Liver (tissue), 7 donors: ENCODE measurements at regions not wholly inside any gene's neighbourhood (a gene's known extent, or its start where the extent isn't known, plus 50 kb on each side); places are given as distances from the start of the nearest gene placed in this dataset.

Experiments used
- DNase-seq: peaks from one replicate; pipeline ENCODE4 v3.0.0-alpha.2; 2017; ENCODE audit warnings: low spot score
- H3K27ac ChIP-seq, 2 donors: one replicate each; pipeline ENCODE4 v1.7.0; 2013; ENCODE audit warnings: inconsistent platforms in 2 of 2, low read length in 2 of 2, control low read depth in 1 of 2, low read depth in 1 of 2, mild to moderate bottlenecking in 1 of 2
- H3K27me3 ChIP-seq, 4 donors: one replicate each; pipeline versions ENCODE4 v1.6.1 to v1.7.0; 2013; ENCODE audit warnings: low read length in 3 of 4, inconsistent platforms in 1 of 4, mild to moderate bottlenecking in 1 of 4, moderate library complexity in 1 of 4; ENCODE audit not compliant: control insufficient read depth in 4 of 4, insufficient read depth in 4 of 4
- H3K36me3 ChIP-seq, 4 donors: one replicate each; pipeline versions ENCODE4 v1.6.1 to v1.7.0; 2013; ENCODE audit warnings: low read length in 3 of 4, mild to moderate bottlenecking in 3 of 4, low read depth in 1 of 4, moderate library complexity in 1 of 4; ENCODE audit not compliant: control insufficient read depth in 4 of 4, insufficient read depth in 3 of 4
- H3K4me1 ChIP-seq, 4 donors: one replicate each; pipeline versions ENCODE4 v1.6.1 to v1.7.0; 2013; ENCODE audit warnings: low read length in 3 of 4, mild to moderate bottlenecking in 3 of 4, moderate library complexity in 1 of 4; ENCODE audit not compliant: control insufficient read depth in 4 of 4, insufficient read depth in 4 of 4
- H3K4me3 ChIP-seq, 3 donors: one replicate each; pipeline versions ENCODE4 v1.6.1 to v1.7.0; 2013; ENCODE audit warnings: low read length in 3 of 3, control low read depth in 1 of 3, low read depth in 1 of 3, mild to moderate bottlenecking in 1 of 3
- H3K9ac ChIP-seq, 2 donors: one replicate each; pipeline ENCODE4 v1.7.0; 2013; ENCODE audit warnings: low read length in 2 of 2, mild to moderate bottlenecking in 2 of 2, moderate library complexity in 2 of 2, control low read depth in 1 of 2, low read depth in 1 of 2
- H3K9me3 ChIP-seq, 4 donors: one replicate each; pipeline versions ENCODE4 v1.6.1 to v1.7.0; 2013; ENCODE audit warnings: low read length in 3 of 4; ENCODE audit not compliant: control insufficient read depth in 4 of 4
- CTCF ChIP-seq: fragments of 150-350 bp; IDR thresholded peaks from 2 replicates; pipeline ENCODE4 v1.5.1; 2017; ENCODE audit warnings: improper control_type of control experiment, low read depth, low read length; ENCODE audit not compliant: missing input control
- EGR1 ChIP-seq, 2 donors: IDR thresholded peaks; 2 replicates each; pipeline ENCODE4 v1.6.1; 2016 to 2018; ENCODE audit warnings: antibody characterized with exemption in 2 of 2, low read depth in 2 of 2
- FOXA1 ChIP-seq: IDR thresholded peaks from 2 replicates; pipeline ENCODE4 v1.6.1; 2016; ENCODE audit warnings: antibody characterized with exemption
- FOXA2 ChIP-seq: IDR thresholded peaks from 2 replicates; pipeline ENCODE4 v1.6.1; 2016; ENCODE audit warnings: antibody characterized with exemption
- GABPA ChIP-seq, 2 donors: IDR thresholded peaks in 1 of 2; conservative IDR thresholded peaks in 1 of 2; 2 replicates each; pipeline ENCODE4 v1.6.1; 2016; ENCODE audit warnings: antibody characterized with exemption in 2 of 2, mild to moderate bottlenecking in 1 of 2, moderate library complexity in 1 of 2
- HNF4A ChIP-seq, 2 donors: conservative IDR thresholded peaks; 2 replicates each; pipeline ENCODE4 v1.6.1; 2016; ENCODE audit warnings: antibody characterized with exemption in 2 of 2, mild to moderate bottlenecking in 2 of 2
- HNF4G ChIP-seq: IDR thresholded peaks from 2 replicates; pipeline ENCODE4 v1.6.1; 2016; ENCODE audit warnings: antibody characterized with exemption
- JUND ChIP-seq, 2 donors: IDR thresholded peaks; 2 replicates each; pipeline ENCODE4 v1.6.1; 2016; ENCODE audit warnings: antibody characterized with exemption in 2 of 2
- MAX ChIP-seq: IDR thresholded peaks from 2 replicates; pipeline ENCODE4 v1.6.1; 2016; ENCODE audit warnings: antibody characterized with exemption
- NR2F2 ChIP-seq: IDR thresholded peaks from 2 replicates; pipeline ENCODE4 v1.6.1; 2016; ENCODE audit warnings: antibody characterized with exemption
- RAD21 ChIP-seq, 2 donors: IDR thresholded peaks; 2 replicates each; pipeline ENCODE4 v1.6.1; 2016; ENCODE audit warnings: antibody characterized with exemption in 2 of 2, mild to moderate bottlenecking in 2 of 2
- RXRA ChIP-seq, 2 donors: IDR thresholded peaks; 2 replicates each; pipeline ENCODE4 v1.6.1; 2017 to 2018; ENCODE audit warnings: antibody characterized with exemption in 2 of 2, mild to moderate bottlenecking in 1 of 2
- SP1 ChIP-seq: IDR thresholded peaks from 2 replicates; pipeline ENCODE4 v1.6.1; 2018; ENCODE audit warnings: antibody characterized with exemption, mild to moderate bottlenecking
- TAF1 ChIP-seq: conservative IDR thresholded peaks from 2 replicates; pipeline ENCODE4 v1.6.1; 2016; ENCODE audit warnings: antibody characterized with exemption, mild to moderate bottlenecking
- YY1 ChIP-seq: IDR thresholded peaks from 2 replicates; pipeline ENCODE4 v1.6.1; 2016; ENCODE audit warnings: antibody characterized with exemption, mild to moderate bottlenecking
- TF ChIP-seq, protein P1 (sequence below): IDR thresholded peaks from 2 replicates; pipeline ENCODE4 v1.6.1; 2016; ENCODE audit warnings: antibody characterized with exemption, mild to moderate bottlenecking
- TF ChIP-seq, protein P2 (sequence below): IDR thresholded peaks from 2 replicates; pipeline ENCODE4 v1.6.1; 2016; ENCODE audit warnings: antibody characterized with exemption
- TF ChIP-seq, protein P3 (sequence below): IDR thresholded peaks from 2 replicates; pipeline ENCODE4 v1.6.1; 2016; ENCODE audit warnings: antibody characterized with exemption
- donor health status: healthy.
- donor health status: healthy.
- donor health status: healthy.
- donor health status: healthy.

DNA sequence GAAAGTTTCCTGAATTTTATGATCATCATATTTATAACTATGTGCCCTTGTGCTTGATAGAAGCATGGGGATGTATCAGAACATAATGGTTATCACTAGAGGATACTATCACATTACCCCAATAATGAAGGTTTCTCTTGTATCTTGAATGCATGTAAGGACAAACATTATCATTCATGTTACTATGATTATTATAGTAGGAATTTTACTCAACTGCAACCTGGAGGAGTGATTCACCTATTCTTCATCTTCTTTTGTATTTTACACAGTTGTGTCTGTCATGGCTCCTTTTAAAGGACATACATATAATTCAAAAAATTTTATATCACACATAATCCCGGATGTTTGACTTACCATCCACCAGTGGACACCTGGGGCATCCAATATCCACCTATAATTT lies 143.8 kb upstream of the TMPRSS15 start (continued):
- TF ChIP-seq, protein P1, sequence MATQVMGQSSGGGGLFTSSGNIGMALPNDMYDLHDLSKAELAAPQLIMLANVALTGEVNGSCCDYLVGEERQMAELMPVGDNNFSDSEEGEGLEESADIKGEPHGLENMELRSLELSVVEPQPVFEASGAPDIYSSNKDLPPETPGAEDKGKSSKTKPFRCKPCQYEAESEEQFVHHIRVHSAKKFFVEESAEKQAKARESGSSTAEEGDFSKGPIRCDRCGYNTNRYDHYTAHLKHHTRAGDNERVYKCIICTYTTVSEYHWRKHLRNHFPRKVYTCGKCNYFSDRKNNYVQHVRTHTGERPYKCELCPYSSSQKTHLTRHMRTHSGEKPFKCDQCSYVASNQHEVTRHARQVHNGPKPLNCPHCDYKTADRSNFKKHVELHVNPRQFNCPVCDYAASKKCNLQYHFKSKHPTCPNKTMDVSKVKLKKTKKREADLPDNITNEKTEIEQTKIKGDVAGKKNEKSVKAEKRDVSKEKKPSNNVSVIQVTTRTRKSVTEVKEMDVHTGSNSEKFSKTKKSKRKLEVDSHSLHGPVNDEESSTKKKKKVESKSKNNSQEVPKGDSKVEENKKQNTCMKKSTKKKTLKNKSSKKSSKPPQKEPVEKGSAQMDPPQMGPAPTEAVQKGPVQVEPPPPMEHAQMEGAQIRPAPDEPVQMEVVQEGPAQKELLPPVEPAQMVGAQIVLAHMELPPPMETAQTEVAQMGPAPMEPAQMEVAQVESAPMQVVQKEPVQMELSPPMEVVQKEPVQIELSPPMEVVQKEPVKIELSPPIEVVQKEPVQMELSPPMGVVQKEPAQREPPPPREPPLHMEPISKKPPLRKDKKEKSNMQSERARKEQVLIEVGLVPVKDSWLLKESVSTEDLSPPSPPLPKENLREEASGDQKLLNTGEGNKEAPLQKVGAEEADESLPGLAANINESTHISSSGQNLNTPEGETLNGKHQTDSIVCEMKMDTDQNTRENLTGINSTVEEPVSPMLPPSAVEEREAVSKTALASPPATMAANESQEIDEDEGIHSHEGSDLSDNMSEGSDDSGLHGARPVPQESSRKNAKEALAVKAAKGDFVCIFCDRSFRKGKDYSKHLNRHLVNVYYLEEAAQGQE, result no peak
- TF ChIP-seq NR2F2 (no peak), HNF4G (no peak), FOXA1 (no peak)

GRCh38 chr21:18548249-18548648 lies 144.7 kb upstream of the TMPRSS15 start:
- TF ChIP-seq GABPA (IDR thresholded peaks at IDR 0.05 in 1 of 2, conservative IDR thresholded peaks at IDR 0.05 in 1 of 2) (no peak), FOXA2 (no peak), HNF4G (no peak), NR2F2 (no peak), SP1 (no peak), CTCF (no peak), HNF4A (conservative IDR thresholded peaks at IDR 0.05) (no peak), RXRA (IDR thresholded peaks at IDR 0.05) (no peak), TAF1 (no peak), EGR1 (IDR thresholded peaks at IDR 0.05; ENCODE audit: low read depth in 2 of 2) (no peak), YY1 (no peak), RAD21 (IDR thresholded peaks at IDR 0.05) (no peak), MAX (no peak), JUND (IDR thresholded peaks at IDR 0.05) (no peak)
- TF ChIP-seq, protein P2, sequence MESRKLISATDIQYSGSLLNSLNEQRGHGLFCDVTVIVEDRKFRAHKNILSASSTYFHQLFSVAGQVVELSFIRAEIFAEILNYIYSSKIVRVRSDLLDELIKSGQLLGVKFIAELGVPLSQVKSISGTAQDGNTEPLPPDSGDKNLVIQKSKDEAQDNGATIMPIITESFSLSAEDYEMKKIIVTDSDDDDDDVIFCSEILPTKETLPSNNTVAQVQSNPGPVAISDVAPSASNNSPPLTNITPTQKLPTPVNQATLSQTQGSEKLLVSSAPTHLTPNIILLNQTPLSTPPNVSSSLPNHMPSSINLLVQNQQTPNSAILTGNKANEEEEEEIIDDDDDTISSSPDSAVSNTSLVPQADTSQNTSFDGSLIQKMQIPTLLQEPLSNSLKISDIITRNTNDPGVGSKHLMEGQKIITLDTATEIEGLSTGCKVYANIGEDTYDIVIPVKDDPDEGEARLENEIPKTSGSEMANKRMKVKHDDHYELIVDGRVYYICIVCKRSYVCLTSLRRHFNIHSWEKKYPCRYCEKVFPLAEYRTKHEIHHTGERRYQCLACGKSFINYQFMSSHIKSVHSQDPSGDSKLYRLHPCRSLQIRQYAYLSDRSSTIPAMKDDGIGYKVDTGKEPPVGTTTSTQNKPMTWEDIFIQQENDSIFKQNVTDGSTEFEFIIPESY, result no peak
- TF ChIP-seq, protein P3, sequence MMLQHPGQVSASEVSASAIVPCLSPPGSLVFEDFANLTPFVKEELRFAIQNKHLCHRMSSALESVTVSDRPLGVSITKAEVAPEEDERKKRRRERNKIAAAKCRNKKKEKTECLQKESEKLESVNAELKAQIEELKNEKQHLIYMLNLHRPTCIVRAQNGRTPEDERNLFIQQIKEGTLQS, result no peak
- TF ChIP-seq, protein P1, result no peak
- Histone ChIP-seq H3K4me3 (no peak overlapping the region), H3K9ac (no peak overlapping the region), H3K9me3 (no peaks in the 10 kb centered on the region), H3K27ac (no peak overlapping the region), H3K4me1 (no peaks in the 10 kb centered on the region), H3K36me3 (no peaks in the 10 kb centered on the region), H3K27me3 (peaks cover 0 to 3% (median 0%) of the 10 kb centered on the region in 4 donors)
- DNase-seq, result no peak
